HepG2 (cell line): ENCODE measurements at regions not wholly inside any gene's neighbourhood (a gene's known extent, or its start where the extent isn't known, plus 50 kb on each side); places are given as distances from the start of the nearest gene placed in this dataset.

ENCODE experiments used
- ATM ChIP-seq: fragments of 450-650 bp; IDR thresholded peaks from 2 replicates; pipeline ENCODE4 v1.7.1; 2017; ENCODE audit warnings: mild to moderate bottlenecking, borderline replicate concordance
- EP300 ChIP-seq, 3 experiments: sonication (generic) in 1 of 3; formaldehyde crosslinking in 1 of 3; IDR thresholded peaks; 2 replicates each; pipeline versions ENCODE4 v1.5.1 to v1.6.1; 2011 to 2020; ENCODE audit warnings: low read depth in 2 of 3, low read length in 2 of 3, borderline replicate concordance in 1 of 3, improper control_type of control experiment in 1 of 3, mild to moderate bottlenecking in 1 of 3, missing genetic modification reagents in 1 of 3, moderate library complexity in 1 of 3
- GABPA ChIP-seq, 2 experiments: IDR thresholded peaks; 2 replicates each; pipeline ENCODE4 v1.6.1; 2011 to 2016; ENCODE audit warnings: low read depth in 2 of 2, low read length in 1 of 2, missing biosample characterization in 1 of 2, missing genetic modification characterization in 1 of 2
- MAX ChIP-seq: IDR thresholded peaks from 2 replicates; pipeline ENCODE4 v1.6.1; 2012; ENCODE audit warnings: inconsistent platforms
- PHB2 ChIP-seq: fragments of 450-650 bp; IDR thresholded peaks from 2 replicates; pipeline ENCODE4 v1.6.1; 2018; ENCODE audit not compliant: partially characterized antibody
- POLR2AphosphoS2 ChIP-seq: IDR thresholded peaks from 2 replicates; pipeline ENCODE4 v1.6.1; 2011; ENCODE audit warnings: low read depth, low read length, improper control_type of control experiment
- RAD21 ChIP-seq: fragments of 450-650 bp; formaldehyde crosslinking; IDR thresholded peaks from 2 replicates; pipeline ENCODE4 v1.5.0; 2020; ENCODE audit warnings: mild to moderate bottlenecking
- SNAI1 ChIP-seq: sonication (generic); formaldehyde crosslinking; IDR thresholded peaks from 2 replicates; pipeline ENCODE4 v1.5.0; 2020; ENCODE audit warnings: mild to moderate bottlenecking, missing genetic modification reagents, borderline replicate concordance
- SOX13 ChIP-seq, 3 experiments: fragments of 450-650 bp in 1 of 3; sonication (generic) in 1 of 3; formaldehyde crosslinking in 1 of 3; IDR thresholded peaks in 2 of 3; conservative IDR thresholded peaks in 1 of 3; 2 replicates each; pipeline versions ENCODE4 v1.5.0 to v1.6.1; 2016 to 2020; ENCODE audit warnings: antibody characterized with exemption in 1 of 3, mild to moderate bottlenecking in 1 of 3, missing compliant biosample characterization in 1 of 3, missing genetic modification reagents in 1 of 3, moderate library complexity in 1 of 3
- TCF12 ChIP-seq, 2 experiments: fragments of 450-650 bp in 1 of 2; sonication (generic) in 1 of 2; formaldehyde crosslinking in 1 of 2; IDR thresholded peaks; 2 replicates each; pipeline versions ENCODE4 v1.6.1 to v1.8.0; 2017 to 2022; ENCODE audit warnings: antibody characterized with exemption in 1 of 2, mild to moderate bottlenecking in 1 of 2, missing genetic modification reagents in 1 of 2, moderate library complexity in 1 of 2

GRCh38 chr7:22001345-22002004, 55.8 kb upstream of the CDCA7L start:
- no peak for TF ChIP-seq POLR2AphosphoS2
- no peak for TF ChIP-seq TCF12 (IDR thresholded peaks at IDR 0.05)
- no peak for TF ChIP-seq TCF12 (CRISPR knock-in tag; IDR thresholded peaks at IDR 0.05)
- TF ChIP-seq RAD21: no peak
- no peak for TF ChIP-seq SNAI1 (CRISPR knock-in tag)
- no peak for TF ChIP-seq MAX
- no peak for TF ChIP-seq SOX13 (IDR thresholded peaks at IDR 0.05)
- TF ChIP-seq SOX13 (CRISPR knock-in tag; conservative IDR thresholded peaks at IDR 0.05 in 1 of 2, IDR thresholded peaks at IDR 0.05 in 1 of 2): no peak
- no peak for TF ChIP-seq ATM
- no peak for TF ChIP-seq GABPA (IDR thresholded peaks at IDR 0.05; ENCODE audit: low read depth, low read length)
- TF ChIP-seq GABPA (CRISPR knock-in tag; IDR thresholded peaks at IDR 0.05; ENCODE audit: low read depth): no peak
- TF ChIP-seq PHB2: no peak
- no peak for TF ChIP-seq EP300 (IDR thresholded peaks at IDR 0.05; ENCODE audit: low read depth in 2 of 2, low read length in 2 of 2)
- TF ChIP-seq EP300 (CRISPR knock-in tag; IDR thresholded peaks at IDR 0.05; ENCODE audit: borderline replicate concordance): no peak
